IMR-90 (cell line): ENCODE measurements at regions not wholly inside any gene's neighbourhood (a gene's known extent, or its start where the extent isn't known, plus 50 kb on each side); places are given as distances from the start of the nearest gene placed in this dataset.

ENCODE experiments used
- ATAC-seq: fragments of 200-7000 bp; cut with Tn5 transposase; 2 replicates; pipeline ENCODE4 v1.9.1; 2020; ENCODE audit warnings: low read depth, mild to moderate bottlenecking, moderate library complexity
- BruUV-seq: library from RNA; stranded (reverse); fragments of 400-500 nt; replicated peaks from 2 replicates; lab custom pipeline; 2021; lab: Mats Ljungman, UMichigan
- CTCF ChIA-PET: fragments of 300-600 bp; formaldehyde crosslinking; extraction: SDS; loops from one replicate; lab custom pipeline; 2021; ENCODE audit warnings: antibody characterized with exemption; lab: Yijun Ruan, JAX
- POLR2A ChIA-PET: fragments of 300-600 bp; sonication (Branson Sonifier 250); formaldehyde crosslinking; loops from one replicate; lab custom pipeline; 2022; ENCODE audit warnings: antibody characterized with exemption; ENCODE audit not compliant: unreplicated experiment; lab: Charles Lee
- DNase-seq: peaks from one replicate; pipeline ENCODE4 v3.0.0; 2013
- H2AFZ ChIP-seq: replicated peaks from 2 replicates; pipeline ENCODE3; 2013; ENCODE audit warnings: low read length, mild to moderate bottlenecking; ENCODE audit not compliant: poor library complexity
- H2AK5ac ChIP-seq: 2 replicates; pipeline ENCODE4 v1.6.1; 2013; ENCODE audit warnings: low read depth, low read length, inconsistent platforms
- H2AK9ac ChIP-seq: replicated peaks from 2 replicates; pipeline ENCODE3; 2013; ENCODE audit warnings: mild to moderate bottlenecking, low read depth, low read length, moderate library complexity; ENCODE audit not compliant: poor library complexity
- H2BK120ac ChIP-seq: 2 replicates; pipeline ENCODE4 v1.6.1; 2013; ENCODE audit warnings: low read depth, low read length, inconsistent platforms
- H2BK15ac ChIP-seq: 3 replicates; pipeline ENCODE4 v1.6.1; 2013; ENCODE audit warnings: low read depth, low read length, inconsistent platforms
- H2BK20ac ChIP-seq: 2 replicates; pipeline ENCODE4 v1.6.1; 2013; ENCODE audit warnings: low read depth, mild to moderate bottlenecking, inconsistent platforms, low read length, moderate library complexity
- H2BK5ac ChIP-seq: 2 replicates; pipeline ENCODE4 v1.6.1; 2013; ENCODE audit warnings: mild to moderate bottlenecking, low read depth, low read length, inconsistent platforms; ENCODE audit not compliant: poor library complexity, severe bottlenecking
- H3K14ac ChIP-seq: replicated peaks from 2 replicates; pipeline ENCODE4 v1.6.1; 2013; ENCODE audit warnings: low read depth, low read length, inconsistent platforms
- H3K18ac ChIP-seq: 2 replicates; pipeline ENCODE4 v1.6.1; 2013; ENCODE audit warnings: low read depth, low read length, control low read depth
- H3K23ac ChIP-seq: 2 replicates; pipeline ENCODE4 v1.6.1; 2013; ENCODE audit warnings: low read depth, low read length, inconsistent platforms
- H3K27ac ChIP-seq: 2 replicates; pipeline ENCODE4 v1.5.1; 2013; ENCODE audit warnings: mild to moderate bottlenecking, control low read depth, low read length; ENCODE audit not compliant: insufficient read depth
- H3K27me3 ChIP-seq: 2 replicates; pipeline ENCODE4 v1.6.1; 2013; ENCODE audit warnings: low read length; ENCODE audit not compliant: control insufficient read depth, insufficient read depth
- H3K36me3 ChIP-seq: 2 replicates; pipeline ENCODE4 v1.6.1; 2013; ENCODE audit warnings: low read length, mixed read lengths; ENCODE audit not compliant: control insufficient read depth, insufficient read depth
- H3K4ac ChIP-seq: 2 replicates; pipeline ENCODE4 v1.6.1; 2013; ENCODE audit warnings: low read depth, low read length, inconsistent platforms
- H3K4me1 ChIP-seq: 2 replicates; pipeline ENCODE4 v1.6.1; 2013; ENCODE audit warnings: low read length, mixed read lengths; ENCODE audit not compliant: control insufficient read depth, insufficient read depth
- H3K4me2 ChIP-seq: 2 replicates; pipeline ENCODE4 v1.6.1; 2013; ENCODE audit warnings: low read depth, mild to moderate bottlenecking, control low read depth, low read length, moderate library complexity
- H3K4me3 ChIP-seq: 2 replicates; pipeline ENCODE4 v1.5.1; 2013; ENCODE audit warnings: low read depth, mild to moderate bottlenecking, control low read depth, low read length, moderate library complexity; ENCODE audit not compliant: insufficient read depth
- H3K56ac ChIP-seq: 2 replicates; pipeline ENCODE4 v1.6.1; 2013; ENCODE audit warnings: low read length, inconsistent platforms; ENCODE audit not compliant: insufficient read depth; ENCODE audit errors: extremely low read depth
- H3K79me1 ChIP-seq, 2 experiments: 2 replicates each; pipeline ENCODE4 v1.6.1; 2013; ENCODE audit warnings: low read length in 2 of 2, inconsistent platforms in 1 of 2, low read depth in 1 of 2
- H3K9ac ChIP-seq: 2 replicates; pipeline ENCODE4 v1.6.1; 2013; ENCODE audit warnings: low read depth, low read length, control low read depth
- H3K9me1 ChIP-seq: 2 replicates; pipeline ENCODE4 v1.6.1; 2013; ENCODE audit warnings: low read length, inconsistent platforms; ENCODE audit not compliant: insufficient read depth
- H3K9me3 ChIP-seq: 2 replicates; pipeline ENCODE4 v1.6.1; 2013; ENCODE audit warnings: low read length; ENCODE audit not compliant: control insufficient read depth, insufficient read depth
- H4K20me1 ChIP-seq: 2 replicates; pipeline ENCODE4 v1.6.1; 2013; ENCODE audit warnings: low read length, inconsistent platforms; ENCODE audit not compliant: insufficient read depth
- H4K5ac ChIP-seq: 2 replicates; pipeline ENCODE4 v1.6.1; 2013; ENCODE audit warnings: mild to moderate bottlenecking, low read depth, low read length, control low read depth
- H4K8ac ChIP-seq, 2 experiments: 2 replicates each; pipeline ENCODE4 v1.6.1; 2013; ENCODE audit warnings: low read depth in 2 of 2, low read length in 2 of 2, control low read depth in 1 of 2, inconsistent platforms in 1 of 2
- H4K91ac ChIP-seq: 2 replicates; pipeline ENCODE4 v1.6.1; 2013; ENCODE audit warnings: low read depth, low read length, inconsistent platforms; ENCODE audit not compliant: insufficient read depth
- BHLHE40 ChIP-seq: fragments of 150-350 bp; IDR thresholded peaks from 2 replicates; pipeline ENCODE4 v1.6.1; 2016; ENCODE audit warnings: mild to moderate bottlenecking, low read depth, low read length
- WGBS, 2 experiments: methylation state at CpG; one replicate each; pipeline versions ENCODE4 v1.1.5 to v1.1.7; 2013; ENCODE audit warnings: missing lambda C conversion rate in 2 of 2; ENCODE audit not compliant: insufficient read length in 1 of 2; ENCODE audit errors: extremely low coverage in 2 of 2; 5-methylcytosine and 5-hydroxymethylcytosine counted together
- dilution Hi-C: fragments of 300-500 bp; cut with HindIII; formaldehyde crosslinking; loops from one replicate; pipeline ENCODE4 v1.14.3; 2018; ENCODE audit warnings: low sequenced_read_pairs; ENCODE audit not compliant: unreplicated experiment
- in situ Hi-C: fragments of 300-500 bp; cut with MboI; formaldehyde crosslinking; loops from 3 replicates; pipeline ENCODE4 v1.14.3; 2019; ENCODE audit warnings: low sequenced_read_pairs, inconsistent platforms, mixed read lengths
- intact Hi-C: fragments of 100-400 bp; cut with micrococcal nuclease; formaldehyde crosslinking; loops from 2 replicates; pipeline ENCODE4 v1.10.0; 2022
- TF ChIP-seq, protein P1 (sequence below): fragments of 150-350 bp; IDR thresholded peaks from 2 replicates; pipeline ENCODE4 v1.6.1; 2016; ENCODE audit warnings: low read depth, mild to moderate bottlenecking, low read length, moderate library complexity, borderline replicate concordance

GRCh38 chr5:174340226-174340625 is 294.7 kb downstream of the NSG2 start:
- H3K36me3 ChIP-seq = no peaks in the 10 kb centered on the region
- H3K9me1 ChIP-seq = no peaks in the 10 kb centered on the region
- POLR2A ChIA-PET = no interaction called here
- WGBS, 2 experiments = no CpG with 5 or more reads among the region's 5 CpGs
- no peak overlapping the region for H2BK20ac ChIP-seq
- no TSS peak for BruUV-seq
- H3K4me2 ChIP-seq = no peak overlapping the region
- no peak overlapping the region for H3K9ac ChIP-seq
- H4K91ac ChIP-seq = no peak overlapping the region
- no peak overlapping the region for H3K23ac ChIP-seq
- H3K4ac ChIP-seq = no peak overlapping the region
- H3K9me3 ChIP-seq = no peaks in the 10 kb centered on the region
- H3K27ac ChIP-seq = no peak overlapping the region
- H4K20me1 ChIP-seq = no peaks in the 10 kb centered on the region
- no peak overlapping the region for H2AFZ ChIP-seq
- H3K27me3 ChIP-seq = peaks cover 20% of the 10 kb centered on the region
- ATAC-seq = no peak
- H2BK5ac ChIP-seq = no peak overlapping the region
- H2BK15ac ChIP-seq = no peak overlapping the region
- CTCF ChIA-PET = no interaction called here
- H4K8ac ChIP-seq = no peak overlapping the region
- no peak overlapping the region for H3K14ac ChIP-seq
- H3K4me1 ChIP-seq = no peaks in the 10 kb centered on the region
- in situ Hi-C loops (no loop called here), intact Hi-C loops (no loop called here), dilution Hi-C loops (no loop called here)
- H2BK120ac ChIP-seq = no peak overlapping the region
- no peak overlapping the region for H3K18ac ChIP-seq
- no peak overlapping the region for H2AK9ac ChIP-seq
- H4K5ac ChIP-seq = no peak overlapping the region
- no peak overlapping the region for H2AK5ac ChIP-seq
- DNase-seq = peak; percentile 8
- no peak overlapping the region for H3K4me3 ChIP-seq
- TF ChIP-seq, protein P1, sequence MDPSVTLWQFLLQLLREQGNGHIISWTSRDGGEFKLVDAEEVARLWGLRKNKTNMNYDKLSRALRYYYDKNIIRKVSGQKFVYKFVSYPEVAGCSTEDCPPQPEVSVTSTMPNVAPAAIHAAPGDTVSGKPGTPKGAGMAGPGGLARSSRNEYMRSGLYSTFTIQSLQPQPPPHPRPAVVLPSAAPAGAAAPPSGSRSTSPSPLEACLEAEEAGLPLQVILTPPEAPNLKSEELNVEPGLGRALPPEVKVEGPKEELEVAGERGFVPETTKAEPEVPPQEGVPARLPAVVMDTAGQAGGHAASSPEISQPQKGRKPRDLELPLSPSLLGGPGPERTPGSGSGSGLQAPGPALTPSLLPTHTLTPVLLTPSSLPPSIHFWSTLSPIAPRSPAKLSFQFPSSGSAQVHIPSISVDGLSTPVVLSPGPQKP = no peak
- TF ChIP-seq BHLHE40 = no peak
- H3K56ac ChIP-seq = no peak overlapping the region
- H3K79me1 ChIP-seq = no peaks in the 10 kb centered on the region
